Astrocyte of the hippocampus (primary cell): ENCODE measurements at regions not wholly inside any gene's neighbourhood (a gene's known extent, or its start where the extent isn't known, plus 50 kb on each side); places are given as distances from the start of the nearest gene placed in this dataset.
"Not testable (repeated sequence)": the region's sequence is repeated elsewhere in the genome, so short reads cannot be mapped to it uniquely, and the experiment has no call there.

Experiments used
- DNase-seq: peaks from one replicate; pipeline ENCODE4 v3.0.0; 2011; ENCODE audit warnings: low read depth, low spot score

- DNase-seq: no peak
Measured at GRCh38 chr15:72866866-72867616, 83.5 kb upstream of the ADPGK start.

- no peak for DNase-seq
Measured at GRCh38 chr15:72866182-72866581, 82.6 kb upstream of the ADPGK start.

- no peak for DNase-seq
Measured at GRCh38 chr15:72865486-72865885, 81.9 kb upstream of the ADPGK start.

- DNase-seq: no peak
Measured at GRCh38 chr15:72864681-72865080, 81.1 kb upstream of the ADPGK start.

- no peak for DNase-seq
Measured at GRCh38 chr15:72861354-72861910, 77.9 kb upstream of the ADPGK start.

- DNase-seq: no peak
Measured at GRCh38 chr15:72859757-72860145, 76.2 kb upstream of the ADPGK start.

- DNase-seq: no peak
Measured at GRCh38 chr15:72859017-72859756, 75.6 kb upstream of the ADPGK start.

- DNase-seq: no peak
Measured at GRCh38 chr15:72858205-72858604, 74.6 kb upstream of the ADPGK start.

GRCh38 chr15:72857331-72858063, 73.9 kb upstream of the ADPGK start:
- DNase-seq: no peak

- no peak for DNase-seq
Measured at GRCh38 chr15:72856549-72857040, 73.0 kb upstream of the ADPGK start.

- DNase-seq: no peak
Measured at GRCh38 chr15:72855791-72856190, 72.2 kb upstream of the ADPGK start.

GRCh38 chr15:72852273-72852672, 68.7 kb upstream of the ADPGK start:
- no peak for DNase-seq

- no peak for DNase-seq
Measured at GRCh38 chr15:72851586-72851985, 68.0 kb upstream of the ADPGK start.

- DNase-seq: no peak
Measured at GRCh38 chr15:72850833-72851232, 67.3 kb upstream of the ADPGK start.

- DNase-seq: no peak
Measured at GRCh38 chr15:72847806-72848205, 64.2 kb upstream of the ADPGK start.

- no peak for DNase-seq
Measured at GRCh38 chr15:72847033-72847432, 63.5 kb upstream of the ADPGK start.

- no peak for DNase-seq
Measured at GRCh38 chr15:72845981-72846383, 62.4 kb upstream of the ADPGK start.

GRCh38 chr15:72844067-72844466, 60.5 kb upstream of the ADPGK start:
- no peak for DNase-seq

GRCh38 chr15:72843340-72843739, 59.8 kb upstream of the ADPGK start:
- DNase-seq: not testable (repeated sequence)

- DNase-seq: no peak
Measured at GRCh38 chr15:72840114-72840513, 56.6 kb upstream of the ADPGK start.

GRCh38 chr15:72838311-72838731, 54.8 kb upstream of the ADPGK start:
- DNase-seq: no peak
